ENCODE measurements at regions not wholly inside any gene's neighbourhood (a gene's known extent, or its start where the extent isn't known, plus 50 kb on each side); places are given as distances from the start of the nearest gene placed in this dataset.

GRCh38 chr3:157912514-157913451 lies 193.4 kb downstream of the SHOX2 start:
- no peak for ATAC-seq

More at GRCh38 chr3:157912514-157913451, 193.4 kb downstream of the SHOX2 start:
- no peak for TF ChIP-seq OSR1 (CRISPR knock-in tag; IDR thresholded peaks at IDR 0.05)
- no peak for TF ChIP-seq SNAI2 (CRISPR knock-in tag; IDR thresholded peaks at IDR 0.05)
- no peak for TF ChIP-seq POU6F1 (CRISPR knock-in tag; IDR thresholded peaks at IDR 0.05; ENCODE audit: borderline replicate concordance, low read depth)
- no peak for TF ChIP-seq ISL1 (CRISPR knock-in tag; IDR thresholded peaks at IDR 0.05)
- TF ChIP-seq ZNF565 (CRISPR knock-in tag; conservative IDR thresholded peaks at IDR 0.05; ENCODE audit: low read depth), result no peak
- no peak for TF ChIP-seq ZNF70 (CRISPR knock-in tag; IDR thresholded peaks at IDR 0.05)
- TF ChIP-seq ZFP30 (CRISPR knock-in tag; IDR thresholded peaks at IDR 0.05), result no peak
- TF ChIP-seq ZC3H10 (CRISPR knock-in tag; IDR thresholded peaks at IDR 0.05), result no peak
- TF ChIP-seq CREB5 (CRISPR knock-in tag; IDR thresholded peaks at IDR 0.05; ENCODE audit: low read depth), result no peak
- no peak for TF ChIP-seq ESRRG (CRISPR knock-in tag; IDR thresholded peaks at IDR 0.05)
- no peak for TF ChIP-seq PATZ1 (CRISPR knock-in tag; IDR thresholded peaks at IDR 0.05; ENCODE audit: borderline replicate concordance)
- no peak for TF ChIP-seq PPARA (CRISPR knock-in tag; IDR thresholded peaks at IDR 0.05; ENCODE audit: borderline replicate concordance)
- no peak for TF ChIP-seq TSHZ2 (CRISPR knock-in tag; IDR thresholded peaks at IDR 0.05)
- TF ChIP-seq RARB (CRISPR knock-in tag; IDR thresholded peaks at IDR 0.05), result no peak
- no peak for TF ChIP-seq ZFP3 (CRISPR knock-in tag; IDR thresholded peaks at IDR 0.05)
- no peak for TF ChIP-seq BACH2 (CRISPR knock-in tag; IDR thresholded peaks at IDR 0.05; ENCODE audit: borderline replicate concordance)
- no peak for TF ChIP-seq TOX (CRISPR knock-in tag; IDR thresholded peaks at IDR 0.05; ENCODE audit: borderline replicate concordance)
- no peak for TF ChIP-seq GLIS3 (CRISPR knock-in tag; IDR thresholded peaks at IDR 0.05)
- no peak for TF ChIP-seq CSRNP3 (CRISPR knock-in tag; IDR thresholded peaks at IDR 0.05)
